ENCODE measurements at regions not wholly inside any gene's neighbourhood (a gene's known extent, or its start where the extent isn't known, plus 50 kb on each side); places are given as distances from the start of the nearest gene placed in this dataset.
"Not testable (repeated sequence)": the region's sequence is repeated elsewhere in the genome, so short reads cannot be mapped to it uniquely, and the experiment has no call there.

DNA sequence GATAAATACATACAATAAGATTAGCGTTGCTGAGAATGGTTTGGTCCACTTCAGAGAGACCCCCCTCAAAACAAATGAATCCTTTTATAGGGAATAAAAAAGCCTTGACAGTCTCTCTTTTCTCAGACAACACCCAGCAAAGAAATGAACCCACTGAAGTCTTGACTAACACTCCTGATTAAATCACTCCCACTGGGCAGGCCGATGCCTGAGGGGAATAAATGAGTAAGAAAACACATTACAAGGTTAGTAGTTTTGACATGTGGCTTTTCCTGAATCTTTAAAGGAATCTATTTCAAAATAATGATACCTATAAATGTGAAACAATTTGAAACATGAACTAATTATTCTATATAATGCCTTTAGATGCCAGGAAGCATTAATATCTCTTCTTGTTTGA is 146.9 kb upstream of the POGK start:
- H3K27ac Mint-ChIP-seq: no peak overlapping the region
- no peaks in the 10 kb centered on the region for H3K4me1 Mint-ChIP-seq
- DNase-seq: no peak
- no peaks in the 10 kb centered on the region for H3K36me3 Mint-ChIP-seq
- peaks cover 43% of the 10 kb centered on the region for H3K27me3 Mint-ChIP-seq
- H3K9me3 Mint-ChIP-seq: peaks cover 4% of the 10 kb centered on the region
- no peak overlapping the region for H3K4me3 Mint-ChIP-seq

DNA sequence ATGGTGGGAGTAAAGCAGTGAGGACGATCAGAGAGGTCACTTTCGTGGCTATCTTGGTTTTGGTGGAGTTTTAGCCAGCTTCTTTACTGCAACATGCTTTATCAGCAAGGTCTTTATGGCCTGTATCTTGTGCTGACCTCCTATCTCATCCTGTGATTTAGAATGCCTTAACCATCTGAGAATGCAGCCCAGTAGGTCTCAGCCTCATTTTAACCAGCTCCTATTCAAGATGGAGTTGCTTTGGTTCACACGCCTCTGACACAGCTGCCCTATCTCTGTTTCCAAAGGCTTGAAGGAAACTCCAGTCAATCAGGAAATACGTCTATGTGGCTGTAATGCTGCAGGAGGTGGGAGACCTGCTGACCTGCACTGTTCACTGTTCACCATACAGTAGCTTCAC is 146.1 kb upstream of the POGK start:
- H3K36me3 Mint-ChIP-seq: no peaks in the 10 kb centered on the region
- H3K9me3 Mint-ChIP-seq: no peaks in the 10 kb centered on the region
- no peaks in the 10 kb centered on the region for H3K4me1 Mint-ChIP-seq

GRCh38 chr1:166693673-166694297 is 145.5 kb upstream of the POGK start:
- H3K36me3 Mint-ChIP-seq: no peaks in the 10 kb centered on the region
- no peaks in the 10 kb centered on the region for H3K4me1 Mint-ChIP-seq
- H3K9me3 Mint-ChIP-seq: no peaks in the 10 kb centered on the region
- no peak overlapping the region for H3K4me3 Mint-ChIP-seq
- DNase-seq: no peak
- no peak overlapping the region for H3K27ac Mint-ChIP-seq
- peaks cover 36% of the 10 kb centered on the region for H3K27me3 Mint-ChIP-seq

More for the DNA sequence above, 146.1 kb upstream of the POGK start:
- Mint-ChIP-seq H3K4me3 (no peak overlapping the region), H3K27me3 (peaks cover 36% of the 10 kb centered on the region), H3K27ac (no peak overlapping the region)
- DNase-seq: no peak

- Mint-ChIP-seq H3K27ac (no peak overlapping the region), H3K36me3 (no peaks in the 10 kb centered on the region), H3K4me1 (no peaks in the 10 kb centered on the region), H3K9me3 (no peaks in the 10 kb centered on the region), H3K27me3 (peaks cover 36% of the 10 kb centered on the region), H3K4me3 (no peak overlapping the region)
- no peak for DNase-seq
Measured at GRCh38 chr1:166695115-166695514, 144.2 kb upstream of the POGK start.

DNA sequence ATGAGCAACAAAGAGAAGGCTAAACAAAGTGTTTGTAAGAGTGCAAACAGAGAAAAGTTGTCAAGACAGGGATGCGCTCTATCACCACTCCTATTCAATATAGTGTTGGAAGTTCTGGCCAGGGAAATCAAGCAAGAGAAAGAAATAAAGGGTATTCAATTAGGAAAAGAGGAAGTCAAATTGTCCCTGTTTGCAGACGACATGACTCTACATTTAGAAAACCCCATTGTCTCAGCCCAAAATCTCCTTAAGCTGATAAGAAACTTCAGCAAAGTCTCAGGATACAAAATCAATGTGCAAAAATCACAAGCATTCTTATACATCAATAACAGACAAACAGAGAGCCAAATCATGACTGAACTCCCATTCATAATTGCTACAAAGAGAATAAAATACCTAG is 143.4 kb upstream of the POGK start:
- not testable (repeated sequence) for H3K4me3 Mint-ChIP-seq, H3K36me3 Mint-ChIP-seq, DNase-seq, H3K27ac Mint-ChIP-seq, H3K9me3 Mint-ChIP-seq, H3K4me1 Mint-ChIP-seq
- H3K27me3 Mint-ChIP-seq: peaks cover 39% of the 10 kb centered on the region

GRCh38 chr1:166698771-166699170 is 140.5 kb upstream of the POGK start:
- Mint-ChIP-seq H3K36me3 (no peaks in the 10 kb centered on the region), H3K9me3 (no peaks in the 10 kb centered on the region), H3K27me3 (peaks cover 38% of the 10 kb centered on the region), H3K27ac (no peak overlapping the region), H3K4me3 (no peak overlapping the region), H3K4me1 (no peaks in the 10 kb centered on the region)
- no peak for DNase-seq

DNA sequence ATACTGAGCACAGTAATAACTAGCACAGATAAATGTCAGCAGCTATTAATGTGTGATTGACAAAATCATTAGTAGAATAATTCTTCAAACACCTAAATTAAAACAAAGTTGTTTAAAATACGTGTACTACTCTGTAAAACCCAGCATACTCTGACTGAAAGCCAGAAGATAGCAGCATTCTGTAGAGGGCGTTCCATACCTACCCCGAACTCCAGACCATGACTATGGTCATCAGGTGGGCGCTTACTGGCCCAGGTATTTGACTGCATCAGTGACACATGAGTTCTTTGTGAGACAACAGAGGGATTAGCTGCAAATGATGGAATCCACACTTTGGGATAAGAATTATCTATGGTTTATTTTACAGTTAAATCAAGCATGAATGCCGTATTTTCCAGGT is 139.7 kb upstream of the POGK start:
- Mint-ChIP-seq H3K4me1 (no peaks in the 10 kb centered on the region), H3K9me3 (no peaks in the 10 kb centered on the region), H3K4me3 (no peak overlapping the region), H3K27me3 (peaks cover 39% of the 10 kb centered on the region), H3K27ac (no peak overlapping the region), H3K36me3 (no peaks in the 10 kb centered on the region)
- no peak for DNase-seq

- no peaks in the 10 kb centered on the region for H3K36me3 Mint-ChIP-seq
- no peaks in the 10 kb centered on the region for H3K9me3 Mint-ChIP-seq
- H3K27ac Mint-ChIP-seq: no peak overlapping the region
- H3K4me3 Mint-ChIP-seq: no peak overlapping the region
- peaks cover 4% of the 10 kb centered on the region for H3K4me1 Mint-ChIP-seq
- peaks cover 40% of the 10 kb centered on the region for H3K27me3 Mint-ChIP-seq
- DNase-seq: no peak
Measured at GRCh38 chr1:166700696-166701095, 138.6 kb upstream of the POGK start.

DNA sequence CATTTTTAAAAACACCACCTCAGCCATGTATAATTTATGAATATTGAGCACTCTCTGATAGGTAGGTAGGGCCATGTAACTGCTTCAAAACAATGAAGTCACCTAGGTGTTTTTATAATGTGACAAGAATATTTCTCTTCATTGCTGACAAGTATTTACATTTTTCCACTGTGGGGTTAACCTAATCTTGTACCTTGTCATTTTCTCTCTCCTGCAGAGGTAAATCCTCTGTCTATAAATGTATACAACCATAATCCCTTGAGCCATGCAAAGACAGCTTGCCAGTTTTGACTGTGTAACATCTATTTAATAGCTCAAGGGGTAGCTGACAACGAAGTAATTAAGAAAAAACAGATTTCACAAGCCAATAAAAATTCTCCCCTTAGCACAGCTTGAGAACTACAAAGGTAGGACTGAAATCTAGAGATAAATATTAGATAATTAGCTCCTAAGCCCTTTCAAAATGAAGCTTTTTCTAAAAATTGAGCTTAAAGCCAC is 137.6 kb upstream of the POGK start:
- H3K4me1 Mint-ChIP-seq: peaks cover 4% of the 10 kb centered on the region
- H3K4me3 Mint-ChIP-seq: no peak overlapping the region
- no peaks in the 10 kb centered on the region for H3K36me3 Mint-ChIP-seq
- peaks cover 38% of the 10 kb centered on the region for H3K27me3 Mint-ChIP-seq
- no peak for DNase-seq
- peaks cover 3% of the 10 kb centered on the region for H3K9me3 Mint-ChIP-seq
- H3K27ac Mint-ChIP-seq: no peak overlapping the region

DNA sequence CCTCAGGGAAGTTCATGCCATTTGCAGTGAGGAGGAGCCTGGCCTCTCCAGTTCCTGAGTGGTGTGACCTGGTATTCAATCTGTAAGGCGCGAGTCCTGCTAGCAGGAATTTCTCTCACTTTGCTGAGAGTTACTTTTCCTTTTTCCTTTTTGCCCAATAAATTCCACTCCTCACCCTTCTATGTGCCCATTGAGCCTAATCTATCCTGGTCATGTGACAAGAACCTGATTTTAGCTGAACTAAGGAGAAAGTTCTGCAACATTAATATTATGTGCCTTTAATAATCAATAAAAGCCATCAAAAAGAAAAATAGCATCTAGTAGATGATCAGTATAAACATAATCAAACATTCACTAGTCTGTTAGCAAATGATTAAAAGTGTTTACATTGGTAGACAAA is 136.1 kb upstream of the POGK start:
- no peak for DNase-seq
- Mint-ChIP-seq H3K36me3 (no peaks in the 10 kb centered on the region), H3K4me3 (no peak overlapping the region), H3K27ac (no peak overlapping the region), H3K27me3 (peaks cover 41% of the 10 kb centered on the region), H3K4me1 (peaks cover 4% of the 10 kb centered on the region), H3K9me3 (peaks cover 3% of the 10 kb centered on the region)

DNA sequence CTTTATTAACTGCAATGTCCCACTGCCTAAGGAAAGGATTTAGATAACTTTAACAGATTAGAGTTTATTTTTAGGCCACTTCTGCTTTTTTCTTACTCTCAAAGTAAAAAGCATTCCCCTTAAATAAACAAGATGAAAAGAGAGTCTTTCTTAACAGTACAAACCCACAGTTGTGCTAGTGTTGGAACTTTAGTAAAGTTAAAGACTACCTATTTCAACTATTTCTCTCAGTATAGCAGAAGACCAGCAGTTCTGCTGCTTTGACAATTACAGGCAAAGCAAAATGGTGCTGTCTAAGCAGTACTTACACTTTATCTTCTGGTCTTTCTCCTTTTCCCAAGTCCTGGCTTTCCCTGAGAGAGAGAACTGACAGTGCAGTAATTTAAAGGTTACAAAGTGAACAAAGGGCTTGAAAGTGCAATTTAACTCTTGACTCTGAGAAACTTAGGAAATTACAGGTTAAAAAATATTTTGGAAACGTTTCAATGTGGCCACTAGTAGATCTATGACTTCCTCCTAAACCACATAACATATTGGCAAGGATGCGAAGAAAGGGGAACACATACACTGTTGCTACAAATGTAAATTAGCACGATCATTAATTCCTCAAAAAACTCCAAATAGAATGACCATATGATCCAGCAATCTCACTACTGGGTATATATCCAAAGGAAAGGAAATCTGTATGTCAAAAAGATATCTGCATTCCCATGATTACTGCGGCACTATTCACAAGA is 135.4 kb upstream of the POGK start:
- H3K4me1 Mint-ChIP-seq: peaks cover 4% of the 10 kb centered on the region
- H3K9me3 Mint-ChIP-seq: peaks cover 3% of the 10 kb centered on the region
- H3K4me3 Mint-ChIP-seq: no peak overlapping the region
- peaks cover 45% of the 10 kb centered on the region for H3K27me3 Mint-ChIP-seq
- no peak overlapping the region for H3K27ac Mint-ChIP-seq
- no peak for DNase-seq
- H3K36me3 Mint-ChIP-seq: no peaks in the 10 kb centered on the region

GRCh38 chr1:166705376-166706289 is 133.6 kb upstream of the POGK start:
- Mint-ChIP-seq H3K9me3 (peaks cover 3% of the 10 kb centered on the region), H3K27ac (no peak overlapping the region), H3K4me1 (peaks cover 4% of the 10 kb centered on the region), H3K36me3 (no peaks in the 10 kb centered on the region), H3K27me3 (peaks cover 44% of the 10 kb centered on the region), H3K4me3 (no peak overlapping the region)
- no peak for DNase-seq

GRCh38 chr1:166716620-166717019 is 122.7 kb upstream of the POGK start:
- H3K4me1 Mint-ChIP-seq: no peaks in the 10 kb centered on the region
- DNase-seq: no peak
- H3K4me3 Mint-ChIP-seq: no peak overlapping the region
- peaks cover 12% of the 10 kb centered on the region for H3K9me3 Mint-ChIP-seq
- no peaks in the 10 kb centered on the region for H3K36me3 Mint-ChIP-seq
- H3K27ac Mint-ChIP-seq: no peak overlapping the region
- peaks cover 9% of the 10 kb centered on the region for H3K27me3 Mint-ChIP-seq

DNA sequence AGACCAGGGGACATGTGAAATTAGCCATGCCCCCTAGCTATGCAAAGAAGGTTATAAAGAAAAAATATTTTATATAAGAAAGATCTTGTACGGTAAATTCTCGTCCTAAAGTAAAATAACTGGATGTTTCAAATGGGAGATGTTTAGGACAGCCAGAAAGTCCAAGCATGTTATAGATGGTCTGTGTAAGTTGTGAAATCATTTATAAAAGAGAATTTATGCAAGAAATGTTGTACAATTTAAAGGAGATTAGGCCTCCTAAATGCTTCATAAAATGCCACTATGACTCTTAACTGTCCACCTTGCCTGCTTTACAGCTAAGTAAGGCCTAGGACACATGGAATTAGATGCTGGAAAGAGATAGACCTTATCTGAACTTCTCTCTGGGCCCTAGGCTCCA is 118.1 kb upstream of the POGK start:
- H3K36me3 Mint-ChIP-seq: no peaks in the 10 kb centered on the region
- H3K27ac Mint-ChIP-seq: no peak overlapping the region
- peaks cover 10% of the 10 kb centered on the region for H3K27me3 Mint-ChIP-seq
- no peak overlapping the region for H3K4me3 Mint-ChIP-seq
- no peak for DNase-seq
- no peaks in the 10 kb centered on the region for H3K4me1 Mint-ChIP-seq
- peaks cover 8% of the 10 kb centered on the region for H3K9me3 Mint-ChIP-seq

GRCh38 chr1:166730299-166730888 is 108.9 kb upstream of the POGK start:
- Mint-ChIP-seq H3K36me3 (no peaks in the 10 kb centered on the region), H3K27me3 (peaks cover 17% of the 10 kb centered on the region), H3K9me3 (peaks cover 4% of the 10 kb centered on the region), H3K27ac (no peak overlapping the region), H3K4me3 (no peak overlapping the region), H3K4me1 (no peaks in the 10 kb centered on the region)
- no peak for DNase-seq

Data from activated naive CD8-positive, alpha-beta T cell treated with anti-CD3 and anti-CD28 coated beads for 36 hours (primary cell).